GM21529 (cell line): ENCODE measurements at regions not wholly inside any gene's neighbourhood (a gene's known extent, or its start where the extent isn't known, plus 50 kb on each side); places are given as distances from the start of the nearest gene placed in this dataset.
"Not testable (repeated sequence)": the region's sequence is repeated elsewhere in the genome, so short reads cannot be mapped to it uniquely, and the experiment has no call there.

Source experiments
- ATAC-seq: cut with Tn5 transposase; IDR thresholded peaks from one replicate; pipeline ENCODE4 v1.9.1; 2021; ENCODE audit not compliant: unreplicated experiment

DNA sequence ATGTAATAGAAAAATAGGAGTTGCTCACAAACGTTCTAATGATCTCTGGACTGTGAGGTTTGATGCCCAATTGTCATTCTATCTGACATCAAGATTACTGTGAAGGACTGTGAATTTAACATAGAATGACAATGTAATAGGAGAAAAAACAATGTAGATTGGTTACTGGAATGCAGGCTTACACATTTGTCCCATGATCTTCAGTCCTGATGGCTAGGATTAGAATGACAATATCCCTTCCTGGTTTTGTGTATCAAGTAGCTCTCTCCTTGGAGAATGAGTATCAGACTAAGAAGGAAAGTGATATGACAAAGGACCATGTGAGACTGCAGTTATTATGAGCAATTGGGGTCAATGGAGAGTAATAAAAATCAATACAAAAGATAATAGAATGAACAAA is 862.2 kb upstream of the C9orf72 start:
- ATAC-seq: no peak

- ATAC-seq: no peak
Measured at GRCh38 chr9:28439688-28440087, 866.4 kb upstream of the C9orf72 start.

DNA sequence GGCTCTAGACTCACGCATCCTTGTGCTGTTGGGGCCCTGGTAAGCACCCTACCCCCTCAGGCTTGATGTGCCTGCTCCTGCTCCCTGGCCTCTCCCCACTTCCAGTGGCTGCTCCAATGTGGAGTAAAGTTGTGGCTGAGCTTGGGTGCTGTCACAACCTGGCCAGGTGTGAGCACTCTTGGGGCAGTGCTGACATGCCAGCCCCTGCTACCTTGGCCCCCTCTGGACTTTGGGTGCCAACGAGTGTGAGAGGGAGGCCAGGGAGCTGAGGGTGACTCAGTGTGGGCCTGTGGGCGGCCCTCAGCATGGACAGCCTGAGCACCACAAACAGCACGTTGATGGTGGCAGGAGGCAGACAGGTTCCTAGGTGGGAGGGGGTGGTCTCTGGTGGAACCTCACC is 870.2 kb upstream of the C9orf72 start:
- ATAC-seq: no peak

DNA sequence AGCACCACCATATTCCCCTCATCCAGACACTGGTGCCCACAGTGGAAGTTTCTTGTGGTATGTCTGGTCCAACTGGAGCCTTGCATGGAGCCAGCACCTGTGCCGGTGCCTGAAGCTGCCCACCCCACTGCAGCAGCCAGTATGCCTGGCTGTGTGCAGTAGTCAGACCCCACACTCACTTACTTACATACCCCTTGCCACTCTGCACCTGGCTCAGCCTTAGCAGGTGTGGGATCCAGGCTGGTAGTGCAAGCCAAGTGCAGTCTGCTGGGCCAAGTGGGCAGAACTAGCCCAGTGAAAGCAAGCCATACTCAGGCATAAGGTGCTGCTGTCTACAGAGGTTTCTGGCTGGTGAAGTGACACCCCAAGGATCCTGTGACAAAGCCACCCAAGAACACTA is 871.4 kb upstream of the C9orf72 start:
- ATAC-seq: no peak

GRCh38 chr9:28445211-28445610 is 871.9 kb upstream of the C9orf72 start:
- no peak for ATAC-seq

- no peak for ATAC-seq
Measured at GRCh38 chr9:28453918-28454317, 880.6 kb upstream of the C9orf72 start.

DNA sequence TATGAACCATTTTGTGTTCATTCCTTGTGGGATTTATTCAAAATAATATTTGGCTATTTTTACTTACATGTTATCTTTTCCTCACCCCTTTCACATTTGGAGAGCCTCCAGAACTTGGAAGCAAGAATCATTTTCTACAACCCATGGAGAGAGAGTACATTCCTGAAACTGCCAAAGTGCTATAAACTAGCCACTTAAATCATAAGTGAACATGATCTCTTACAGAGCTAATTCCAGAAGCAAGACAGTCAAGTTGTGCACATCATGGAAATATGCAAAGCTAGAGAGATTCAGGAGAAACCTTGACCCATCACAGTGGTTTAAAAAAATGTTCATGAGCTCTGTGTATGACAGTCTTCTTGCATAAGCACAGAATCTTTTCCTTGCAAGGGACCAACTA is 883.6 kb upstream of the C9orf72 start:
- no peak for ATAC-seq

- no peak for ATAC-seq
Measured at GRCh38 chr9:28464481-28465216, 891.4 kb upstream of the C9orf72 start.

GRCh38 chr9:28471261-28471660 is 898.0 kb upstream of the C9orf72 start:
- no peak for ATAC-seq

- ATAC-seq: no peak
Measured at GRCh38 chr9:28487561-28487960, 914.3 kb upstream of the C9orf72 start.

DNA sequence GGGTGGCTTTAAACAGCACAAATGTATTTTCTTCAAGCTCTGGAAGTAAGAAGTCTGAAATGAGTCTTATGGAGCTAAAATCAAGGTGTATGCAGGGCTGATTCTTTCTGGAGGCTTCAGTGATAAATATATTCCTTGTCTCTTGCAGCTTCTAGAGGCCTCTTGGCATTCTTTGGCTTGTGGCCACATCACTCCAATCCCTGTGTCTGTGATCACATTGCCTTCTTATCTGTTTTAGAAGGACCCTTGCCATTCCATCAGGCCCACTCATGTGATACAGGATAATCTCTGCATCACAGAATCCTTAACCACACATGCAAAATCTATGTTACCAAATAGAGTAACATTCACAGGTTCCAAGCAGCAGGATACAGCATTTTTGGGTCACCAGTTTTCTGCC is 917.8 kb upstream of the C9orf72 start:
- ATAC-seq: no peak

DNA sequence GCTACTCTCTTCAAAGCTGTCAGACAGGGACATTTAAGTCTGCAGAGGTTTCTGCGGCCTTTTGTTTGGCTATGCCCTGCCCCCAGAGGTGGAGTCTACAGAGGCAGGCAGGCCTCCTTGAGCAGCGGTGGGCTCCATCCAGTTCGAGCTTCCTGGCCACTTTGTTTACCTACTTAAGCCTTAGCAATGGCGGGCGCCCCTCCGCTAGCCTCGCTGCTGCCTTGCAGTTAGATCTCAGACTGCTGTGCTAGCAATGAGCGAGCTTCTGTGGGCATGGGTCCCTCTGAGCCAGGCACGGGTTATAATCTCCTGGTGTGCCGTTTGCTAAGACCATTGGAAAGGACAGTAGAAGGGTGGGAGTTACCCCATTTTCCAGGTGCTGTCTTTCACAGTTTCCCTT is 924.9 kb upstream of the C9orf72 start:
- ATAC-seq: not testable (repeated sequence)

- ATAC-seq: no peak
Measured at GRCh38 chr9:28502189-28502588, 928.9 kb upstream of the C9orf72 start.

- no peak for ATAC-seq
Measured at GRCh38 chr9:28502741-28503140, 929.5 kb upstream of the C9orf72 start.

DNA sequence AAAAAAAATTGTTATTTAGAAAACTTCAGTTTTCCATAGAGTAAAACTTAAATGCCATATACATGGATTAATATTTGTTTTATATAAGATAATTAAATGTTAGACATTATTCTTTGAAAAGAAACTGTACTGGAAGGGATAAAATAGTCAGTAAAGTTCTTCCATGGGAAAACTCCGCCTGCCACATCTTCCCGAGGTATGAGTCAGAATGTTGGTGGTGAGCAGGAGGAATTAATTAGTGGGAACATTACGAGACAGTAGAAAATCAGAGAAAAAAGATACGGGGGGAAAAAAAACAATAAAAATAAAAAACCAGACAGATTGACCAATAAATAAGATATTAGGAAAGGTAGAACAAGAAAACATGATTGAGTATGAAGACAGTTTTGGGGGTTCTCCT is 930.3 kb upstream of the C9orf72 start:
- no peak for ATAC-seq

DNA sequence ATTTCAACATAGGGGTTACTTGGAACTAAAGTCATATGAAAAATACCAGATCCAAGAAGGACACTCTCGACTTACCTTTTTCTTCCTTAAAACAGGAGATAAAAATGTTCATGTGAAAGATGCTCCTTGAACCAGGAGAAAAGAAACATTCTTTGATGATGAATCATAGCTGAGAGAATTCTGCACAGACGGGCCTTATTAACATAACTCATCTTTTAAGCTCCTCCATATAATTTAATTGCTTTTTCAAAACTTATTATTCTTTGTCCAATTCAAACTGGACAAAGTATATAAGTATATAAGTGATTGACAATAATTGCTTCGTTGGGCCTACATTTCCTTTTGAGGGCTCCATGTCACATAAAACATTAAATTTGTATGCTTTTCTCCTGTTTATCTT is 945.2 kb upstream of the C9orf72 start:
- ATAC-seq: no peak

- not testable (repeated sequence) for ATAC-seq
Measured at GRCh38 chr9:28524309-28524708, 951.0 kb upstream of the C9orf72 start.

GRCh38 chr9:28528049-28528448 is 954.8 kb upstream of the C9orf72 start:
- no peak for ATAC-seq

GRCh38 chr9:28538132-28538531 is 964.9 kb upstream of the C9orf72 start:
- ATAC-seq: no peak

GRCh38 chr9:28539434-28540070 is 966.3 kb upstream of the C9orf72 start:
- no peak for ATAC-seq

DNA sequence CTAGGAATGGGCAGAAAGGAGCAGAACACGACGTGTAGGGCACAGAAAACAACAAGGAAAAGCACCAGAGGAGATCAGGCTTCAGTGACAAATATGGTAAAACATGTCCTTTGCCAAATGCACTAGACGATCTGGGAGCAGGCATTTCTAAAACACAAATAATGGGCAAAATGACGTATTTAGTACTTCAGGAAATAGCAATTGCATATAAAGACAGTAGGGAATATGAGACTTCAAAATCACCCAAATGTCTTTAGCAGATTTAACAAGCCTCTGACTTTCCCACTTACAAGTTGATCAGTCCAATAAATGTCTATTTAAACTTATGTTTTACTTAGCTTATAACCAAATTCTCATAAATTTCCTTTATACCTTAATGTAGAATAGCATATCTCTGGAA is 969.6 kb upstream of the C9orf72 start:
- no peak for ATAC-seq

GRCh38 chr9:28547527-28547926 is 974.2 kb upstream of the C9orf72 start:
- no peak for ATAC-seq
